GM23338 (cell line): ENCODE measurements at regions not wholly inside any gene's neighbourhood (a gene's known extent, or its start where the extent isn't known, plus 50 kb on each side); places are given as distances from the start of the nearest gene placed in this dataset.

Experiments used
- ATAC-seq: fragments of 200-7000 bp; cut with Tn5 transposase; 3 replicates; pipeline ENCODE4 v1.9.1; 2020
- DNase-seq: peaks from one replicate; pipeline ENCODE4 v3.0.0-alpha.2; 2015; ENCODE audit warnings: low spot score
- H2AFZ ChIP-seq: fragments of 200-600 bp; sonication (generic); 2 replicates; pipeline ENCODE4 v1.8.0; 2016; ENCODE audit warnings: antibody characterized with exemption, mild to moderate bottlenecking, moderate library complexity
- H3F3A ChIP-seq: fragments of 200-600 bp; sonication (generic); replicated peaks from 2 replicates; pipeline ENCODE4 v1.8.0; 2017; ENCODE audit warnings: antibody characterized with exemption, mixed run types, low read depth
- H3K27ac ChIP-seq: fragments of 200-600 bp; sonication (generic); 2 replicates; pipeline ENCODE4 v1.6.1; 2016; ENCODE audit warnings: low read depth
- H3K27me3 ChIP-seq: fragments of 200-600 bp; sonication (generic); 2 replicates; pipeline ENCODE4 v1.8.0; 2016; ENCODE audit warnings: mild to moderate bottlenecking, mixed run types, moderate library complexity; ENCODE audit not compliant: insufficient read depth
- H3K36me3 ChIP-seq: fragments of 200-600 bp; sonication (generic); 2 replicates; pipeline ENCODE4 v1.8.0; 2016; ENCODE audit warnings: mild to moderate bottlenecking; ENCODE audit not compliant: insufficient read depth
- H3K4me1 ChIP-seq: fragments of 200-600 bp; sonication (generic); 2 replicates; pipeline ENCODE4 v1.8.0; 2016; ENCODE audit warnings: mild to moderate bottlenecking, moderate library complexity; ENCODE audit not compliant: insufficient read depth
- H3K4me2 ChIP-seq: fragments of 200-600 bp; sonication (generic); 2 replicates; pipeline ENCODE4 v1.7.1; 2017; ENCODE audit warnings: mixed run types
- H3K4me3 ChIP-seq: fragments of 200-600 bp; sonication (generic); 2 replicates; pipeline ENCODE4 v1.6.1; 2016; ENCODE audit warnings: mixed run types
- H3K79me2 ChIP-seq: fragments of 200-600 bp; sonication (generic); replicated peaks from 2 replicates; pipeline ENCODE4 v1.8.0; 2017; ENCODE audit warnings: mild to moderate bottlenecking; ENCODE audit not compliant: insufficient read depth
- H3K9me2 ChIP-seq: fragments of 200-600 bp; sonication (generic); 2 replicates; pipeline ENCODE4 v1.8.0; 2017; ENCODE audit not compliant: insufficient read depth
- H4K20me1 ChIP-seq: fragments of 200-600 bp; sonication (generic); replicated peaks from 2 replicates; pipeline ENCODE4 v1.8.0; 2017; ENCODE audit warnings: mild to moderate bottlenecking; ENCODE audit not compliant: insufficient read depth
- H3K27ac Mint-ChIP-seq: 2 replicates; pipeline ENCODE4 v1.8.0; 2020; ENCODE audit warnings: inconsistent platforms, mild to moderate bottlenecking, moderate library complexity, mixed read lengths
- H3K27me3 Mint-ChIP-seq: 3 replicates; pipeline ENCODE4 v1.8.0; 2022; ENCODE audit warnings: low read depth, mild to moderate bottlenecking, moderate library complexity, mixed read lengths, inconsistent platforms; ENCODE audit not compliant: insufficient read depth, poor library complexity
- H3K36me3 Mint-ChIP-seq: 3 replicates; pipeline ENCODE4 v1.8.0; 2021; ENCODE audit warnings: low read depth, mild to moderate bottlenecking, inconsistent platforms, moderate library complexity, mixed read lengths
- H3K4me1 Mint-ChIP-seq: 3 replicates; pipeline ENCODE4 v1.8.0; 2020; ENCODE audit warnings: mild to moderate bottlenecking, inconsistent platforms, mixed read lengths
- H3K4me3 Mint-ChIP-seq: 3 replicates; pipeline ENCODE4 v1.8.0; 2021; ENCODE audit warnings: moderate library complexity, mild to moderate bottlenecking, inconsistent platforms, mixed read lengths
- H3K9me3 Mint-ChIP-seq: 3 replicates; pipeline ENCODE4 v1.8.0; 2020; ENCODE audit warnings: moderate library complexity, mild to moderate bottlenecking, inconsistent platforms, mixed read lengths
- CREB1 ChIP-seq: fragments of 250-450 bp; sonication (Bioruptor Pico); IDR thresholded peaks from 2 replicates; pipeline ENCODE4 v1.5.0; 2020; ENCODE audit warnings: low read depth, mild to moderate bottlenecking, moderate library complexity
- CTCF ChIP-seq, 2 experiments: fragments of 200-600 bp in 1 of 2; sonication (generic) in 1 of 2; conservative IDR thresholded peaks; 2 replicates each; pipeline versions ENCODE4 v1.5.1 to v1.6.1; 2016 to 2017; ENCODE audit warnings: antibody characterized with exemption in 2 of 2, low read depth in 2 of 2, mild to moderate bottlenecking in 2 of 2, moderate library complexity in 1 of 2
- EZH2 ChIP-seq: fragments of 200-600 bp; sonication (generic); IDR thresholded peaks from one replicate; pipeline ENCODE4 v1.8.0; 2017; ENCODE audit warnings: antibody characterized with exemption, mild to moderate bottlenecking, low read depth; ENCODE audit not compliant: unreplicated experiment
- EZH2phosphoT487 ChIP-seq: fragments of 200-600 bp; sonication (generic); IDR thresholded peaks from one replicate; pipeline ENCODE4 v1.8.1; 2018; ENCODE audit warnings: antibody characterized with exemption; ENCODE audit not compliant: unreplicated experiment
- JUNB ChIP-seq: IDR thresholded peaks from one replicate; pipeline ENCODE4 v1.6.1; 2016; ENCODE audit warnings: antibody characterized with exemption; ENCODE audit not compliant: unreplicated experiment
- NANOG ChIP-seq: IDR thresholded peaks from 2 replicates; pipeline ENCODE4 v1.6.1; 2016; ENCODE audit warnings: antibody characterized with exemption, borderline replicate concordance
- POLR2AphosphoS5 ChIP-seq: IDR thresholded peaks from 2 replicates; pipeline ENCODE4 v1.6.1; 2016; ENCODE audit warnings: antibody characterized with exemption, low read depth
- REST ChIP-seq: IDR thresholded peaks from one replicate; pipeline ENCODE4 v1.6.1; 2018; ENCODE audit warnings: antibody characterized with exemption; ENCODE audit not compliant: unreplicated experiment
- STAT1 ChIP-seq: IDR thresholded peaks from one replicate; pipeline ENCODE4 v1.6.1; 2016; ENCODE audit warnings: antibody characterized with exemption; ENCODE audit not compliant: unreplicated experiment
- ZNF114 ChIP-seq: fragments of 250-450 bp; sonication (Bioruptor Pico); IDR thresholded peaks from 2 replicates; pipeline ENCODE4 v1.5.0; 2020; ENCODE audit warnings: mild to moderate bottlenecking, moderate library complexity
- ZNF331 ChIP-seq: fragments of 250-450 bp; sonication (Bioruptor Pico); IDR thresholded peaks from 2 replicates; pipeline ENCODE4 v1.5.0; 2020; ENCODE audit warnings: low read depth, mild to moderate bottlenecking, moderate library complexity
- ZNF462 ChIP-seq: fragments of 250-450 bp; sonication (Bioruptor Pico); IDR thresholded peaks from 2 replicates; pipeline ENCODE4 v1.5.0; 2020; ENCODE audit warnings: mild to moderate bottlenecking, moderate library complexity
- TF ChIP-seq, protein P1 (sequence below): IDR thresholded peaks from 2 replicates; pipeline ENCODE4 v1.6.1; 2016; ENCODE audit warnings: antibody characterized with exemption

- no peaks in the 10 kb centered on the region for H3F3A ChIP-seq
- H4K20me1 ChIP-seq: no peaks in the 10 kb centered on the region
- H2AFZ ChIP-seq: no peak overlapping the region
- ATAC-seq (no peak), DNase-seq (no peak)
- H3K4me1 ChIP-seq: no peaks in the 10 kb centered on the region
- peaks cover 17% of the 10 kb centered on the region for H3K9me2 ChIP-seq
- Mint-ChIP-seq H3K4me1 (no peaks in the 10 kb centered on the region), H3K27ac (no peak overlapping the region), H3K36me3 (no peaks in the 10 kb centered on the region), H3K9me3 (no peaks in the 10 kb centered on the region), H3K4me3 (no peak overlapping the region), H3K27me3 (peaks cover 2% of the 10 kb centered on the region)
- H3K36me3 ChIP-seq: no peaks in the 10 kb centered on the region
- no peak overlapping the region for H3K4me3 ChIP-seq
- TF ChIP-seq ZNF462 (CRISPR knock-in tag): no peak
- TF ChIP-seq NANOG: no peak
- no peak for TF ChIP-seq STAT1
- no peak for TF ChIP-seq ZNF114 (CRISPR knock-in tag)
- no peak for TF ChIP-seq CTCF (conservative IDR thresholded peaks at IDR 0.05; ENCODE audit: low read depth in 2 of 2)
- TF ChIP-seq CREB1 (CRISPR knock-in tag): no peak
- TF ChIP-seq POLR2AphosphoS5: no peak
- no peak for TF ChIP-seq REST
- TF ChIP-seq, protein P1, sequence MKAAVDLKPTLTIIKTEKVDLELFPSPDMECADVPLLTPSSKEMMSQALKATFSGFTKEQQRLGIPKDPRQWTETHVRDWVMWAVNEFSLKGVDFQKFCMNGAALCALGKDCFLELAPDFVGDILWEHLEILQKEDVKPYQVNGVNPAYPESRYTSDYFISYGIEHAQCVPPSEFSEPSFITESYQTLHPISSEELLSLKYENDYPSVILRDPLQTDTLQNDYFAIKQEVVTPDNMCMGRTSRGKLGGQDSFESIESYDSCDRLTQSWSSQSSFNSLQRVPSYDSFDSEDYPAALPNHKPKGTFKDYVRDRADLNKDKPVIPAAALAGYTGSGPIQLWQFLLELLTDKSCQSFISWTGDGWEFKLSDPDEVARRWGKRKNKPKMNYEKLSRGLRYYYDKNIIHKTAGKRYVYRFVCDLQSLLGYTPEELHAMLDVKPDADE: no peak
- TF ChIP-seq EZH2phosphoT487: no peak
- TF ChIP-seq EZH2: no peak
- no peak for TF ChIP-seq ZNF331 (CRISPR knock-in tag)
- TF ChIP-seq JUNB: no peak
- no peak overlapping the region for H3K4me2 ChIP-seq
- no peaks in the 10 kb centered on the region for H3K79me2 ChIP-seq
- H3K27me3 ChIP-seq: no peaks in the 10 kb centered on the region
- no peak overlapping the region for H3K27ac ChIP-seq
Measured at GRCh38 chr2:37427241-37427640, 82.8 kb downstream of the QPCT start.
